Fibroblast of villous mesenchyme (primary cell): ENCODE measurements at regions not wholly inside any gene's neighbourhood (a gene's known extent, or its start where the extent isn't known, plus 50 kb on each side); places are given as distances from the start of the nearest gene placed in this dataset.

ENCODE experiments used
- DNase-seq: peaks from one replicate; pipeline ENCODE4 v3.0.0-alpha.2; 2010; ENCODE audit warnings: low read depth
- H3K4me3 ChIP-seq: 2 replicates; pipeline ENCODE4 v1.5.1; 2011; ENCODE audit warnings: low read depth, mild to moderate bottlenecking, low read length
- CTCF ChIP-seq: IDR thresholded peaks from 2 replicates; pipeline ENCODE4 v1.5.1; 2012; ENCODE audit warnings: low read depth, mild to moderate bottlenecking, low read length; ENCODE audit not compliant: insufficient read depth

DNA sequence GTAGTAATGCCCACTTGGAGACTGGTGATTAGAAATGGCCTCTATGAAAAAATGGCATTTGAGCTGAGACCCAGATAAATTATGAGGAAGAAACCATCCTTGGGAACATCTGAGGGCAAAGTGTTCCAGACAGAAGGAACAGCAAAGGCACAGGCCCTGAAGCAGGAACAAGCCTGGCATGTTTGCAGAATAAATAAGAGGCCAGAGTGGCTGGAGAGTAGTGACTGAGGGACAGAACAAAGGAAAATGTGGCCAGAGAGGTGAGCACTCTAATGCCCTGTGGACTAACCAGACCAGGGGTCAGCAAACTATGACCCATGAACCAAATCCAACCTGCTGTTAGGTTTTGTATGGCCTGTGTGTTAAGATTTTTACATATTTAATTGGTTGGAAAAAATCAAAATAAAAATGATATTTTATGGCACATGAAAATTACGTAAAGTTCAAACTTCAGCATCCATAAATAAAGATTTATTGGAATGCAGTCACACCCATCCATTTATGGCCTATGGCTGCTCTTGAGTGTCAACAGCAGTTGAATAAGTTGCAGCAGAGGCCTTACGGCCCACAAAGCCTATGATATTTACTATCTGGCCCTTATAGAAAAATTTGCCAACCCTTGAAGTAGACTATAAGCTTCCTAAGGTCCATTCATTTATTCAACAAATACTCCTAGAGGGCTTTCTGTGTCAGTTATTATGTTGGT lies 210.0 kb upstream of the TOX3 start:
- DNase-seq: no peak
- H3K4me3 ChIP-seq: no peak overlapping the region
- TF ChIP-seq CTCF: no peak

- no peak for TF ChIP-seq CTCF
- DNase-seq: no peak
- no peak overlapping the region for H3K4me3 ChIP-seq
These were observed 208.5 kb upstream of the TOX3 start for GRCh38 chr16:52755396-52755795.

DNA sequence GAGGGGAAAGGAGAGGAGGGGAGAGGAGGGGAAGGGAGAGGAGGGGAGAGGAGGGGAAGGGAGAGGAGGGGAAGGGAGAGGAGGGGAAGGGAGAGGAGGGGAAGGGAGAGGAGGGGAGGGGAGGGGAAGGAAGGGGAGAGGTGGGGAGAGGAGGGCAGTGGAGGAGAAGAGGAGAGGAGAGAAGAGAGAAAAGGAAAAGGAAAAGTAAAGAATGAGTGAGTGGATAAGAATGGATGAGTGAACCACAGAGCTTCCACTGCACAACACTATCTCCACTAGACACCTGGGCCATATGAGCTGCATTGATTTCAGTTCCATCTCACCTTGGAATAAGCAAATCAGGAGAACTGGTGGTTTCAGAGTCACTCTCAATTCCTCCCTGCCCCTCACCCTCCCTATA lies 204.1 kb upstream of the TOX3 start:
- no peak overlapping the region for H3K4me3 ChIP-seq
- DNase-seq: no peak
- TF ChIP-seq CTCF: no peak

DNA sequence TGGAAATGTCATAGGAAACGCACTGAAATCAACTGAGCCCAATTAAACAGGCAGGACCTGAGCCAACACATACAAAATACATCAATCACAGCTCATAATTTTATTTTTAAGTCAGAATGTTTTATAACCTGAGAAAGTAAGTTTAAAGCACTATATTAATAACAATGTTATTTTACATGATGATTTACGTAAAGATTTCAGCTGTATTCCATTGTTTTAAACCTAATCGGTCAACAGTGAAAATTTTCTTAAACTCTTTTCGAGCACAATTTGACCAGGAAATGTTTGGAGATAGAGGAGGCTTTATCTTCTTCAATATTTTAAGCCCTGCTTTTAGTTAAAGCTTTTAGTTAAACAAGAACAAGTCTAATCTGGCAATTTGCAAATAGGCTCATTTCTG lies 201.8 kb upstream of the TOX3 start:
- TF ChIP-seq CTCF: no peak

DNA sequence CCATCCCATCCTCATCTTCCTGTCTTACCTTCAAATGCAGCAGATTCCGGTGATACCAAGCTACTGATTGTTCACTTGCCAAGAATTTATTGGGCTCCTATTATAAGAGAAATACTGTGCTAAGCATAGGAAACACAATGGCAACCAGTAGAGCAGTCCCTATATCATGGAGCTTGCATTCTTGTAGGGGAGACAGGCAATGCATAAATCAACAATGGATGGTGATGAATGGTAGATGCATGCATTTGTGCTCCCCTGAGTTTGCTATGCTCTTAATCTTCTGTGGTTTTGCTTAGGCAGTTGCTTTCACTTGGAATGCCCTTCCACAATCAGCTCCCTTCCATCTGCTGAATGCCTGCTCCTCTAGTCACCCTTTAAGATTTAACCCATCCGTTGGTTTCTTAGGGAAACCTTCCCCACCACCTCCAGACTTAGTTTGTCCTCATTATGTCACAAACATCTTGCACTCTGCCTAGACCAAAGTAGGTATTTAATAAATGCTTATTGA lies 200.2 kb upstream of the TOX3 start:
- no peak overlapping the region for H3K4me3 ChIP-seq
- DNase-seq: no peak
- TF ChIP-seq CTCF: no peak

More for the DNA sequence above, 201.8 kb upstream of the TOX3 start:
- H3K4me3 ChIP-seq: no peak overlapping the region
- DNase-seq: no peak

DNA sequence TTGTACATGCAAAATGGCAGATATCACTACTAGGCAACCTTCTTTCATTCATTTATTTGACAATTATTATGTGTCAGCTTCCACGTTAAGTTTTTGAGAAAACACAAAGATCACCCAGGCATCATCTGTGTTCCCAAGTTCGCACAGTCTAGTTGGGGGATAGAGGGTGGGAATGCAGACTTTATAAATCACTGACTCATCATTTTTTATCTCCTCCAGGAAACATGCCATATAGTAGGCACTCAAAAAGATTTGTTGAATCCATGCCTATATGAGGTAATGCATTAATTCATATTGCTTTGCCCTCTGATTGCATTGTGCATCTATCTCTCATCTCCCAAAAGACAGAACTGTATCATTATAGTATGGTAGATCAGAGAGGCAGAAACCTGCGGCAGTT lies 196.8 kb upstream of the TOX3 start:
- no peak overlapping the region for H3K4me3 ChIP-seq
- DNase-seq: no peak
- TF ChIP-seq CTCF: no peak

DNA sequence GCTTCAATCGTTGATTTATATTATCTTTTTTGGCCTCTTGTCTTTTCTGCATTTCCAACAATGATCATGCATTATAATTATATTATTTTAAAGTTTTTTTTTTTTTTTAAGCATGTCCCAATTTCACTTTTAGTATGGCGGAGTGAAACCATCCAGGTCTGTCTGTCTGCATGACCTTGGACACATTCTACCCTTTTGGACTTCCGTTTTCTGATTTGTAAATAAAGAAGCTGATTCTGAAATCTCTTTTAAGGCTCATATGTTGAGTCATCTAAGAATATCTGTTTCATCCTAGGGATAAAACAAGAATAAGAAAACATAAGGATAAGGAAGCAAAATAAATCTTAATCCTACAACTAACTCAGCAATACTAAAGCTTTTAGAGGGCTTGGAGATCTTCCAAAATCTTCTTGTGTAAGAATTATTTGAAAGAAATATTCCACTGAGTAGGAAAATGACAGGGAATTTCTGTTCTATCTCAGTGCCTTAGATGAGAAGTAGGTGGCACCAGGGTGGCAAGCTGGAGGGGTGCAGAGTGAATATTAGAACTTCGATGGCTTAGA lies 195.7 kb upstream of the TOX3 start:
- no peak for TF ChIP-seq CTCF

More for the DNA sequence above, 195.7 kb upstream of the TOX3 start:
- H3K4me3 ChIP-seq: no peak overlapping the region
- no peak for DNase-seq
